HepG2 (cell line): ENCODE measurements at regions not wholly inside any gene's neighbourhood (a gene's known extent, or its start where the extent isn't known, plus 50 kb on each side); places are given as distances from the start of the nearest gene placed in this dataset.
A peak's percentile ranks its signal among the peaks of the same experiment; 100 is the strongest.

Experiments
- KLF9 ChIP-seq: IDR thresholded peaks from 2 replicates; pipeline ENCODE4 v1.6.1; 2016; ENCODE audit warnings: low read depth
- MNT ChIP-seq: fragments of 450-650 bp; IDR thresholded peaks from 2 replicates; pipeline ENCODE4 v1.6.1; 2016
- NFIB ChIP-seq: sonication (generic); formaldehyde crosslinking; IDR thresholded peaks from 2 replicates; pipeline ENCODE4 v1.9.0; 2021; ENCODE audit warnings: missing genetic modification reagents, mild to moderate bottlenecking, borderline replicate concordance
- NFRKB ChIP-seq: fragments of 450-650 bp; IDR thresholded peaks from 2 replicates; pipeline ENCODE4 v1.6.1; 2017
- PAXIP1 ChIP-seq: sonication (generic); formaldehyde crosslinking; conservative IDR thresholded peaks from 2 replicates; pipeline ENCODE4 v1.4.0; 2020; ENCODE audit warnings: mild to moderate bottlenecking, missing genetic modification reagents, moderate library complexity
- RFX3 ChIP-seq: IDR thresholded peaks from 2 replicates; pipeline ENCODE4 v1.6.1; 2016; ENCODE audit warnings: missing biosample characterization, missing genetic modification reagents
- SKIL ChIP-seq: sonication (generic); formaldehyde crosslinking; IDR thresholded peaks from 2 replicates; pipeline ENCODE4 v1.8.0; 2022; ENCODE audit warnings: missing genetic modification reagents, mild to moderate bottlenecking, moderate library complexity, borderline replicate concordance
- USF2 ChIP-seq, 2 experiments: sonication (generic) in 1 of 2; formaldehyde crosslinking in 1 of 2; IDR thresholded peaks; 2 replicates each; pipeline versions ENCODE4 v1.5.1 to v1.6.1; 2011 to 2020; ENCODE audit warnings: borderline replicate concordance in 1 of 2, low read depth in 1 of 2, low read length in 1 of 2, mild to moderate bottlenecking in 1 of 2, missing genetic modification reagents in 1 of 2, moderate library complexity in 1 of 2
- ZNF33A ChIP-seq: sonication (generic); formaldehyde crosslinking; IDR thresholded peaks from 2 replicates; pipeline ENCODE4 v1.5.1; 2020; ENCODE audit warnings: missing genetic modification reagents, mild to moderate bottlenecking, moderate library complexity, borderline replicate concordance
- ZNF343 ChIP-seq: sonication (generic); formaldehyde crosslinking; IDR thresholded peaks from 2 replicates; pipeline ENCODE4 v1.4.0; 2020; ENCODE audit warnings: mild to moderate bottlenecking, missing genetic modification reagents
- ZNF354B ChIP-seq: sonication (generic); formaldehyde crosslinking; IDR thresholded peaks from 2 replicates; pipeline ENCODE4 v1.8.0; 2022; ENCODE audit warnings: mild to moderate bottlenecking, missing genetic modification reagents
- ZNF737 ChIP-seq: sonication (generic); formaldehyde crosslinking; IDR thresholded peaks from 2 replicates; pipeline ENCODE4 v1.5.0; 2020; ENCODE audit warnings: missing genetic modification reagents, mild to moderate bottlenecking, borderline replicate concordance
- ZNF740 ChIP-seq: sonication (generic); formaldehyde crosslinking; IDR thresholded peaks from 2 replicates; pipeline ENCODE4 v1.4.0; 2020; ENCODE audit warnings: missing genetic modification reagents
- ZNF770 ChIP-seq: sonication (generic); formaldehyde crosslinking; IDR thresholded peaks from 2 replicates; pipeline ENCODE4 v1.5.0; 2020; ENCODE audit warnings: mild to moderate bottlenecking, missing genetic modification reagents
- ZNF772 ChIP-seq: sonication (generic); formaldehyde crosslinking; IDR thresholded peaks from 2 replicates; pipeline ENCODE4 v1.5.0; 2020; ENCODE audit warnings: mild to moderate bottlenecking, missing genetic modification reagents
- ZNF790 ChIP-seq: sonication (generic); formaldehyde crosslinking; IDR thresholded peaks from 2 replicates; pipeline ENCODE4 v1.8.0; 2022; ENCODE audit warnings: missing genetic modification reagents, mild to moderate bottlenecking, borderline replicate concordance

- TF ChIP-seq ZNF770 (CRISPR knock-in tag) = no peak
- no peak for TF ChIP-seq NFIB (CRISPR knock-in tag)
- no peak for TF ChIP-seq ZNF737
- TF ChIP-seq ZNF354B = no peak
- TF ChIP-seq ZNF33A (CRISPR knock-in tag) = no peak
- TF ChIP-seq KLF9 (CRISPR knock-in tag) = no peak
- no peak for TF ChIP-seq SKIL
- no peak for TF ChIP-seq ZNF740
- no peak for TF ChIP-seq RFX3
- no peak for TF ChIP-seq MNT
- no peak for TF ChIP-seq ZNF343 (CRISPR knock-in tag)
- TF ChIP-seq USF2 (IDR thresholded peaks at IDR 0.05; ENCODE audit: low read depth, low read length) = no peak
- TF ChIP-seq USF2 (CRISPR knock-in tag; IDR thresholded peaks at IDR 0.05; ENCODE audit: borderline replicate concordance) = no peak
- no peak for TF ChIP-seq ZNF772 (CRISPR knock-in tag)
- 0 out of 2 replicates have a peak, but pooled peaks have one; percentile 38 for TF ChIP-seq ZNF790 (CRISPR knock-in tag)
- TF ChIP-seq PAXIP1 (CRISPR knock-in tag) = peak; percentile 42
- TF ChIP-seq NFRKB = no peak
These were observed 100.0 kb upstream of the STX18 start (continued) for GRCh38 chr4:4641661-4642495.
